ENCODE measurements at regions not wholly inside any gene's neighbourhood (a gene's known extent, or its start where the extent isn't known, plus 50 kb on each side); places are given as distances from the start of the nearest gene placed in this dataset.

DNA sequence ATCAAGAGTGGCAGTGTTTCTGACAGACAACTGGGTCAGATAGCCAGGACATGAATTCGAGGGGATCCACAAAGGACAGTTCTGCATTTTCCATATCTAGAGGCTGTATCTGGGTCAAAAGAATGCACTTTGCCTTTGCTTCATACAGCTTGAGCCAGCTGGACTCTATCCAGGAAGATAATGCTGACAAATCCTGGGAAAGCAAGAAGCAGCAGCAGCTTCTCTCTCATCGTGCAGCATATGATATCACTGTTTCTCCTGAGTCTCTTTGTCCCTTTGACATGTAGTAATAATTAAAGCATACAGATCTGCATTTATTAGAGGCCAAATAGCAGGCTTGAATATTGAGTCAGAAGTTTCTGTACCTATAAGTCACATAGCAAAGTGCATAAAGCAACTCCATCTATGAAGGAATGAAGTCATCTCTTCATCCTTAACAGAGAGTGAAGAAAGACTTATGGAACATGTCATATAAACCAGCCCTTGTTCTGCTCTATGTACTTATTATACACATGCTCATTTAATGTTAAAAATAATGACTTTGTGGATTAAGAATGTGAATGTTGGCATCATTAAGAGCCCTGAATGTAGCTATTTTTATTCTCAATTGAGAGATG lies 236.8 kb upstream of the GBE1 start:
- intact Hi-C loops (cut with micrococcal nuclease) = no loop called here
- ChIA-PET CTCF (no interaction called here), POLR2A (ENCODE audit: unreplicated experiment) (no interaction called here)

DNA sequence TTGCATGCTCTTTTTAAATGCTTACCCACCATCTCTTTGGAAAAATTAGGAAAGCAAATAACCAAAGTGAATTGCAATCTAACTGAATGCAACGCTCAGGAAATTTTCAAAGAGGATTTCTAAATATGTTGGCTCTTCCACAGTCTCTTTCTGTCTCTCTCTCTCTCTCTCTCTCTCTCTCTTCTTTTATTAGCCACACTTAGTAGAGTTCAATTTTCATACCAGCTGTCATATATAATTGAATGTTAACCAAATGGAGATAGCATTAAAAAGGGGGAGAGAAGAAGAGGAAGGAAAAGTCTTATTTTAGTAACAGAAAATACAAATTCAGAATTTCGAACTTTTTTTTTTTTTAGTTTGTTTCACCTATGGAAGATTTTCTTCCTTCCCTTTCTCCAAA lies 235.9 kb upstream of the GBE1 start:
- H3K9me3 ChIP-seq (ENCODE audit: low read length) = no peaks in the 10 kb centered on the region
- no peaks in the 10 kb centered on the region for H4K20me1 ChIP-seq (ENCODE audit: low read length)
- H2AFZ ChIP-seq (ENCODE audit: low read length) = no peak overlapping the region
- no peak for TF ChIP-seq EZH2 (IDR thresholded peaks at IDR 0.05; ENCODE audit: low read length, unreplicated experiment)
- no peak for TF ChIP-seq EZH2phosphoT487 (IDR thresholded peaks at IDR 0.05; ENCODE audit: borderline replicate concordance, low read length)
- TF ChIP-seq, protein P1, sequence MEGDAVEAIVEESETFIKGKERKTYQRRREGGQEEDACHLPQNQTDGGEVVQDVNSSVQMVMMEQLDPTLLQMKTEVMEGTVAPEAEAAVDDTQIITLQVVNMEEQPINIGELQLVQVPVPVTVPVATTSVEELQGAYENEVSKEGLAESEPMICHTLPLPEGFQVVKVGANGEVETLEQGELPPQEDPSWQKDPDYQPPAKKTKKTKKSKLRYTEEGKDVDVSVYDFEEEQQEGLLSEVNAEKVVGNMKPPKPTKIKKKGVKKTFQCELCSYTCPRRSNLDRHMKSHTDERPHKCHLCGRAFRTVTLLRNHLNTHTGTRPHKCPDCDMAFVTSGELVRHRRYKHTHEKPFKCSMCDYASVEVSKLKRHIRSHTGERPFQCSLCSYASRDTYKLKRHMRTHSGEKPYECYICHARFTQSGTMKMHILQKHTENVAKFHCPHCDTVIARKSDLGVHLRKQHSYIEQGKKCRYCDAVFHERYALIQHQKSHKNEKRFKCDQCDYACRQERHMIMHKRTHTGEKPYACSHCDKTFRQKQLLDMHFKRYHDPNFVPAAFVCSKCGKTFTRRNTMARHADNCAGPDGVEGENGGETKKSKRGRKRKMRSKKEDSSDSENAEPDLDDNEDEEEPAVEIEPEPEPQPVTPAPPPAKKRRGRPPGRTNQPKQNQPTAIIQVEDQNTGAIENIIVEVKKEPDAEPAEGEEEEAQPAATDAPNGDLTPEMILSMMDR (conservative IDR thresholded peaks at IDR 0.05; ENCODE audit: low read depth, low read length) = no peak
- no peaks in the 10 kb centered on the region for H3K9me2 ChIP-seq (replicated peaks; ENCODE audit: low read length)
- no TSS peak for BruUV-seq (replicated peaks)
- no peak for DNase-seq
- no peaks in the 10 kb centered on the region for H3K79me2 ChIP-seq (ENCODE audit: low read length)
- H3K27ac ChIP-seq (ENCODE audit: low read length) = no peak overlapping the region
- no peak overlapping the region for H3K4me3 ChIP-seq (ENCODE audit: low read length)
- no peaks in the 10 kb centered on the region for H3K4me1 ChIP-seq (ENCODE audit: insufficient read depth, low read length)
- H3K9ac ChIP-seq (ENCODE audit: low read length) = no peak overlapping the region
- no peaks in the 10 kb centered on the region for H3K27me3 ChIP-seq (ENCODE audit: low read length)
- H3F3A ChIP-seq (ENCODE audit: low read length, unreplicated experiment) = no peaks in the 10 kb centered on the region
- ChIA-PET CTCF (no interaction called here), POLR2A (ENCODE audit: unreplicated experiment) (no interaction called here)
- no peak for ATAC-seq
- no peaks in the 10 kb centered on the region for H3K36me3 ChIP-seq (ENCODE audit: low read depth, low read length)
- intact Hi-C loops (cut with micrococcal nuclease) = no loop called here
- no peak overlapping the region for H3K4me2 ChIP-seq (ENCODE audit: low read length)

More for the DNA sequence above, 236.8 kb upstream of the GBE1 start:
- no peak for TF ChIP-seq EZH2 (IDR thresholded peaks at IDR 0.05; ENCODE audit: low read length, unreplicated experiment)
- TF ChIP-seq, protein P1 (conservative IDR thresholded peaks at IDR 0.05; ENCODE audit: low read depth, low read length) = no peak
- no peak for TF ChIP-seq EZH2phosphoT487 (IDR thresholded peaks at IDR 0.05; ENCODE audit: borderline replicate concordance, low read length)
- H4K20me1 ChIP-seq (ENCODE audit: low read length) = no peaks in the 10 kb centered on the region
- H3K9ac ChIP-seq (ENCODE audit: low read length) = no peak overlapping the region
- no peak for DNase-seq
- no TSS peak for BruUV-seq (replicated peaks)
- H3K4me1 ChIP-seq (ENCODE audit: insufficient read depth, low read length) = no peaks in the 10 kb centered on the region
- no peaks in the 10 kb centered on the region for H3K9me2 ChIP-seq (replicated peaks; ENCODE audit: low read length)
- H3K4me3 ChIP-seq (ENCODE audit: low read length) = no peak overlapping the region
- no peak overlapping the region for H2AFZ ChIP-seq (ENCODE audit: low read length)
- H3K36me3 ChIP-seq (ENCODE audit: low read depth, low read length) = no peaks in the 10 kb centered on the region
- no peaks in the 10 kb centered on the region for H3K9me3 ChIP-seq (ENCODE audit: low read length)
- no peaks in the 10 kb centered on the region for H3K79me2 ChIP-seq (ENCODE audit: low read length)
- H3K27me3 ChIP-seq (ENCODE audit: low read length) = no peaks in the 10 kb centered on the region
- no peak for ATAC-seq
- no peaks in the 10 kb centered on the region for H3F3A ChIP-seq (ENCODE audit: low read length, unreplicated experiment)
- no peak overlapping the region for H3K27ac ChIP-seq (ENCODE audit: low read length)
- no peak overlapping the region for H3K4me2 ChIP-seq (ENCODE audit: low read length)

DNA sequence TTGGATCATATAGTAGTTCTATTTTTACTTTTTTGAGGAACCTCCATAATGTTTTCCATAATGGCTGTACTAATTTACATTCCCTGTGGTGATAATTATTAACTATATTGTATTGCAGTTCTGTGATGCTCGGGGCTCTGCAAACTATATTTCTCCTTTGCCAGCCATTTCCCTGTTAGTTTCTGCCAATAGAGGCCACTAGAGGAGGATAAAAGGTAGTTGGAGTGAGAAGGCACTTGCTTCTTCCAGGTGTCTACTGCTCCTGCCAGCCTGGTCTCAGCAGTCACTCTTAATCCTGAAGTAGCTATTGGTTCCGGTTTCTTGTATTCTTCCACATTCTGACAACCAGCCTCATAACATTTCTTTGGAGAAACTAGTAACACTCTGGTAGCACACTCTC lies 233.9 kb upstream of the GBE1 start:
- no peaks in the 10 kb centered on the region for H3K27me3 ChIP-seq (ENCODE audit: low read length)
- H3K79me2 ChIP-seq (ENCODE audit: low read length) = no peaks in the 10 kb centered on the region
- intact Hi-C loops (cut with micrococcal nuclease) = loop anchor here (1.0 kb wide), 1 partner anchor 138 kb away; no protein-coding TSS in a partner anchor
- CTCF ChIA-PET = interaction anchor here (0.7 kb wide), 1 partner anchor 27 kb away, joined by 8 read pairs; no protein-coding TSS in a partner anchor
- peak; percentile 44 for DNase-seq
- no peak overlapping the region for H3K9ac ChIP-seq (ENCODE audit: low read length)
- H2AFZ ChIP-seq (ENCODE audit: low read length) = no peak overlapping the region
- no peak overlapping the region for H3K4me3 ChIP-seq (ENCODE audit: low read length)
- BruUV-seq (replicated peaks) = no TSS peak
- no peaks in the 10 kb centered on the region for H4K20me1 ChIP-seq (ENCODE audit: low read length)
- no peaks in the 10 kb centered on the region for H3K9me2 ChIP-seq (replicated peaks; ENCODE audit: low read length)
- peak; percentile 77 for ATAC-seq
- no peaks in the 10 kb centered on the region for H3K36me3 ChIP-seq (ENCODE audit: low read depth, low read length)
- H3K4me1 ChIP-seq (ENCODE audit: insufficient read depth, low read length) = no peaks in the 10 kb centered on the region
- no peak overlapping the region for H3K4me2 ChIP-seq (ENCODE audit: low read length)
- TF ChIP-seq, protein P1 (conservative IDR thresholded peaks at IDR 0.05; ENCODE audit: low read depth, low read length) = peak; percentile 63
- TF ChIP-seq EZH2phosphoT487 (IDR thresholded peaks at IDR 0.05; ENCODE audit: borderline replicate concordance, low read length) = no peak
- POLR2A ChIA-PET (ENCODE audit: unreplicated experiment) = no interaction called here
- no peak overlapping the region for H3K27ac ChIP-seq (ENCODE audit: low read length)
- no peaks in the 10 kb centered on the region for H3F3A ChIP-seq (ENCODE audit: low read length, unreplicated experiment)
- H3K9me3 ChIP-seq (ENCODE audit: low read length) = no peaks in the 10 kb centered on the region

Measured in PC-3 (cell line).